OCI-LY1 (cell line): ENCODE measurements at regions not wholly inside any gene's neighbourhood (a gene's known extent, or its start where the extent isn't known, plus 50 kb on each side); places are given as distances from the start of the nearest gene placed in this dataset.

Experiments
- EZH2 ChIP-seq: fragments of 200-600 bp; sonication (generic), shearing (Covaris generic); IDR thresholded peaks from 2 replicates; pipeline ENCODE4 v1.8.0; 2017; ENCODE audit warnings: borderline replicate concordance, mixed run types, mild to moderate bottlenecking, antibody characterized with exemption, low read length, moderate library complexity, mixed read lengths
- TF ChIP-seq, protein P1 (sequence below): fragments of 200-600 bp; sonication (generic), shearing (Covaris generic); IDR thresholded peaks from 2 replicates; pipeline ENCODE4 v1.5.1; 2017; ENCODE audit warnings: mild to moderate bottlenecking, antibody characterized with exemption, low read length, moderate library complexity, mixed read lengths

DNA sequence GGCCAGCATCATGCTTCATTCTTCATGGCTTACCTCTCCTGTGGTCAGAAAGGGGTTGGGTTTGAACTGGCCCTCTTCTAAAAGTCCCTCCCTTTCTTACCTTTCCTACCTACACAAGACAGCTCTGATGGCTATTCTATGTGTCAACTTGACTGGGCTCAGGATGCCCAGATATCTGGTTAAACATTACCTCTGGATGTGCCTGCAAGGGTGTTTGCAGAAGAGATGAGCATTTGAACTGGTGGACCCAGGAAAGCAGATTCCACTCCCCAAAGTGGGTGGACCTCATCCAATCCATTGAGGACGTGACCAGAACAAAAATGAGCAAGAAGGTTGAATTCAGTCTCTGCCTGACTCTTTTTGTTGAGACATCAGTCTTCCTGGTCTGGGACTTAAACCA, 79.0 kb upstream of the TCF7L2 start:
- TF ChIP-seq, protein P1, sequence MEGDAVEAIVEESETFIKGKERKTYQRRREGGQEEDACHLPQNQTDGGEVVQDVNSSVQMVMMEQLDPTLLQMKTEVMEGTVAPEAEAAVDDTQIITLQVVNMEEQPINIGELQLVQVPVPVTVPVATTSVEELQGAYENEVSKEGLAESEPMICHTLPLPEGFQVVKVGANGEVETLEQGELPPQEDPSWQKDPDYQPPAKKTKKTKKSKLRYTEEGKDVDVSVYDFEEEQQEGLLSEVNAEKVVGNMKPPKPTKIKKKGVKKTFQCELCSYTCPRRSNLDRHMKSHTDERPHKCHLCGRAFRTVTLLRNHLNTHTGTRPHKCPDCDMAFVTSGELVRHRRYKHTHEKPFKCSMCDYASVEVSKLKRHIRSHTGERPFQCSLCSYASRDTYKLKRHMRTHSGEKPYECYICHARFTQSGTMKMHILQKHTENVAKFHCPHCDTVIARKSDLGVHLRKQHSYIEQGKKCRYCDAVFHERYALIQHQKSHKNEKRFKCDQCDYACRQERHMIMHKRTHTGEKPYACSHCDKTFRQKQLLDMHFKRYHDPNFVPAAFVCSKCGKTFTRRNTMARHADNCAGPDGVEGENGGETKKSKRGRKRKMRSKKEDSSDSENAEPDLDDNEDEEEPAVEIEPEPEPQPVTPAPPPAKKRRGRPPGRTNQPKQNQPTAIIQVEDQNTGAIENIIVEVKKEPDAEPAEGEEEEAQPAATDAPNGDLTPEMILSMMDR: no peak
- TF ChIP-seq EZH2: no peak
